HEK293T (cell line): ENCODE measurements at regions not wholly inside any gene's neighbourhood (a gene's known extent, or its start where the extent isn't known, plus 50 kb on each side); places are given as distances from the start of the nearest gene placed in this dataset.

ENCODE experiments used
- BHLHE40 ChIP-seq: fragments of 450-650 bp; IDR thresholded peaks from 2 replicates; pipeline ENCODE4 v1.6.1; 2016; ENCODE audit warnings: mild to moderate bottlenecking, moderate library complexity, borderline replicate concordance
- CTBP1 ChIP-seq: fragments of 450-650 bp; IDR thresholded peaks from 2 replicates; pipeline ENCODE4 v1.6.1; 2016; ENCODE audit warnings: borderline replicate concordance
- ELF4 ChIP-seq: fragments of 450-650 bp; IDR thresholded peaks from 2 replicates; pipeline ENCODE4 v1.6.1; 2017; ENCODE audit warnings: antibody characterized with exemption
- FOXA1 ChIP-seq: fragments of 450-650 bp; IDR thresholded peaks from 2 replicates; pipeline ENCODE4 v1.6.1; 2016; ENCODE audit warnings: mild to moderate bottlenecking
- FOXM1 ChIP-seq: fragments of 450-650 bp; IDR thresholded peaks from 2 replicates; pipeline ENCODE4 v1.6.1; 2017; ENCODE audit warnings: mild to moderate bottlenecking, borderline replicate concordance
- HDGF ChIP-seq: fragments of 450-650 bp; IDR thresholded peaks from 2 replicates; pipeline ENCODE4 v1.6.1; 2017; ENCODE audit warnings: antibody characterized with exemption, borderline replicate concordance
- L3MBTL2 ChIP-seq: fragments of 450-650 bp; conservative IDR thresholded peaks from 2 replicates; pipeline ENCODE4 v1.6.1; 2016; ENCODE audit warnings: mild to moderate bottlenecking
- NFRKB ChIP-seq: fragments of 450-650 bp; IDR thresholded peaks from 2 replicates; pipeline ENCODE4 v1.6.1; 2016; ENCODE audit warnings: mild to moderate bottlenecking, moderate library complexity
- PKNOX1 ChIP-seq: fragments of 450-650 bp; IDR thresholded peaks from 2 replicates; pipeline ENCODE4 v1.6.1; 2016
- SP1 ChIP-seq: fragments of 450-650 bp; IDR thresholded peaks from 2 replicates; pipeline ENCODE4 v1.6.1; 2017
- SUZ12 ChIP-seq: fragments of 450-650 bp; IDR thresholded peaks from 2 replicates; pipeline ENCODE4 v1.6.1; 2016; ENCODE audit warnings: mild to moderate bottlenecking
- TARDBP ChIP-seq: fragments of 450-650 bp; IDR thresholded peaks from 2 replicates; pipeline ENCODE4 v1.6.1; 2016
- ZNF384 ChIP-seq: fragments of 450-650 bp; IDR thresholded peaks from 2 replicates; pipeline ENCODE4 v1.6.1; 2016

DNA sequence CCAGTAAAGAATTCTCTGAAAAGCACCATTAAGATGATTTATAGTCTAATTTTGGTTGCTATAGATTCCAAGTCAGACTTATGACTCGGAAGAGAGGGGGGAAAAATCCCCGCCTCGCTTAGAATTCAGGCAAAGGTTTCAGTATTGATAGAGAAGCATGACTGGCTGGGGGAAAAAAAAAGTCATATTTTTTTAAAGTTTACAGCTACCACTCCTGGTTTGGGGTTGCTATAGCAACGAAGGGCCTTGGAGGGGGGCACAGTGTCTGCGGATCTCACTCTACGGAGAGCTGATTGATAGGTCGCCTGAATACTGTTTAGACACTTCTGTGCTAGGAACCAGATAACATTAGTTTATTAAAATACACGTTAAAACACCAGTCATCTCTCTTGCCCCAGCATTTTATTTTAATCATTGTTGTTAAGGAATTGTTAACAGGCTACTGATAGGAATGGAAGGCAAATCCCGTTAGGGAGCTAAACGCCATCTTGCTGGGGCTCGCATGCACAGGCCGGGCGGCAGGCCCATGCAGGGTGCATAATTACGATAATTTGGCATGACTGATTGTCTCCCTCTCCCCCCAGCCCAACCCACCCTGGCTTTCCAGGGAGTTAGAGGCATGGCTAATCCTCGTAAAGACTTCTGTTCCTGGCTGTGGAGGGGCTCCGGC, 380.0 kb upstream of the XYLT1 start:
- TF ChIP-seq SP1, result no peak
- no peak for TF ChIP-seq BHLHE40
- no peak for TF ChIP-seq PKNOX1
- no peak for TF ChIP-seq NFRKB
- TF ChIP-seq SUZ12, result no peak
- TF ChIP-seq ELF4, result no peak
- TF ChIP-seq ZNF384, result no peak
- TF ChIP-seq FOXA1, result no peak
- no peak for TF ChIP-seq FOXM1
- TF ChIP-seq TARDBP, result no peak
- no peak for TF ChIP-seq L3MBTL2
- TF ChIP-seq HDGF, result no peak
- no peak for TF ChIP-seq CTBP1
